HG03558 (cell line): ENCODE measurements at regions not wholly inside any gene's neighbourhood (a gene's known extent, or its start where the extent isn't known, plus 50 kb on each side); places are given as distances from the start of the nearest gene placed in this dataset.
"Not testable (repeated sequence)": the region's sequence is repeated elsewhere in the genome, so short reads cannot be mapped to it uniquely, and the experiment has no call there.

Source experiments
- ATAC-seq: cut with Tn5 transposase; IDR thresholded peaks from one replicate; pipeline ENCODE4 v1.9.1; 2021; ENCODE audit warnings: moderate number of reproducible peaks; ENCODE audit not compliant: unreplicated experiment; ENCODE audit errors: extremely low read depth

DNA sequence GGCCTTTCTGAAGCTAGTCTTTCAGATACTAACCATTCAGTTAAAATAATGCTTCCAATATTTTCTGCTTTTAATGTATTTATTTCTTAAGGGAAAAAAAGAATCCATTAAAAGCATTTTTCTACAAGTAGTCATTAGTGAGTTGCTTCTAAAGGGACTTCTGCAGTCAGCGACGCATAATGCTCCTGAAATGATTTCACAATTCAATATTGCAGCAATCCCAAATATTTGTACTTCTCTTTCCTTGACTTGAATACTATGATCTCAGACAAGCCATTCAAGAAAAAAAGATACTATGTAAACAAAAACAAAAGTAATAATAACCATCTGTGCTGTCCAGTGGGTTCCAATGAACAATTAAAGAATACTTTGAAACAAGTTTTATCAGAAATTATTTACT is 681.0 kb downstream of the DIPK2A start:
- no peak for ATAC-seq

DNA sequence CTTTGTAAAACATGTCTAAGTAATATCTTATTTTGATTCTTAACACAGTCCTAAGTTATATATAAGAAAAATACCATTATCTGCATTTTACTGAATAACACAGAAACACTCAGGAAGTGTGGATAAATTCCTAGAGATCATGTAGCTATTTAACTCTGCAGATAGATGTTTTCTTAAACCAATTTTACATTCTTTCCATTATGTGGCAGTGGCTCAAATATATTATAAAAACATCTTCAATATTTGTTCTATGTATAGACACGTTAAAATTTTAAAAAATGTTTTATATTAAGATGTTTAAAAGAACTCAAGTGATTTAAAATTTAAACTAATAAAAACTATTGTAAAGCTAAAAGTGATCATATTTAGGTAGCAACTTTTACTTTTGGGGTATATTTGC is 683.8 kb downstream of the DIPK2A start:
- ATAC-seq, result no peak

DNA sequence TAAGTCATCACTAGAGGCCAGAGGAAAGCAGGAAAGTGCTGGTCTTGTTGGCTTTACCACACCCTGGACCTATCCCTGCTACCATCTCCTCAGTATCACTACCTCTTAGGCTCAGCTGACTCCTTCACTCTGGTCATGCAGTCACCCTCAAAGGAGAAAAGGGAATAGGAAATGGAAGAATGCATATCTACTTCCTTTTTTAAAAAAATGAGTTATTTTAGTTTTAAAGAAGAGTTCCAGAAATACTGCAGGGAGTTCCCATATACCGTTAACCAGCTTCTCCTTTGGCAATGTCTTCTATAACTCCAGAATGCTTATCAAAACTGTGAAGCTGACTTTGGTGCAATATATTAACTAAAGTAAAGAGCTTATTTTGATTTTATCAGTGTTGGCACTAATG is 688.6 kb downstream of the DIPK2A start:
- no peak for ATAC-seq

DNA sequence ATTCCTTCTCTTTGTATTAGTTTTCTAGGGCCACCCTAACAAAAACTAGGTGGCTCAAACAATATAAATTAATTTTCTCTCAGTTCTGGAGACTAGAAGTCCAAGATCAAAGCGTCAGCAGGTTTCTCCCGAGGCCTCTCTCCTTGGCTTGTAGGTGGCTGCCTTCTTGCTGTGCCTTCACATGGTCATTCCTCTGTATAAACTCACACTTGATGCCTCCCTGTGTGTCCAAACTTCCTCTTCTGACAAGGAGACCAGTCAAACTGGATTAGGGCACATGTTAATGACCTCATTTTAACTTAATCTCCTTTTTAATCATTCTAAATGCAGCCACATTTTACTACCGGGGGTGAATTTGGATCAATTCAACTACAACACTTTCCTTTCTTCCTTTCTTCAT is 691.1 kb downstream of the DIPK2A start:
- no peak for ATAC-seq

DNA sequence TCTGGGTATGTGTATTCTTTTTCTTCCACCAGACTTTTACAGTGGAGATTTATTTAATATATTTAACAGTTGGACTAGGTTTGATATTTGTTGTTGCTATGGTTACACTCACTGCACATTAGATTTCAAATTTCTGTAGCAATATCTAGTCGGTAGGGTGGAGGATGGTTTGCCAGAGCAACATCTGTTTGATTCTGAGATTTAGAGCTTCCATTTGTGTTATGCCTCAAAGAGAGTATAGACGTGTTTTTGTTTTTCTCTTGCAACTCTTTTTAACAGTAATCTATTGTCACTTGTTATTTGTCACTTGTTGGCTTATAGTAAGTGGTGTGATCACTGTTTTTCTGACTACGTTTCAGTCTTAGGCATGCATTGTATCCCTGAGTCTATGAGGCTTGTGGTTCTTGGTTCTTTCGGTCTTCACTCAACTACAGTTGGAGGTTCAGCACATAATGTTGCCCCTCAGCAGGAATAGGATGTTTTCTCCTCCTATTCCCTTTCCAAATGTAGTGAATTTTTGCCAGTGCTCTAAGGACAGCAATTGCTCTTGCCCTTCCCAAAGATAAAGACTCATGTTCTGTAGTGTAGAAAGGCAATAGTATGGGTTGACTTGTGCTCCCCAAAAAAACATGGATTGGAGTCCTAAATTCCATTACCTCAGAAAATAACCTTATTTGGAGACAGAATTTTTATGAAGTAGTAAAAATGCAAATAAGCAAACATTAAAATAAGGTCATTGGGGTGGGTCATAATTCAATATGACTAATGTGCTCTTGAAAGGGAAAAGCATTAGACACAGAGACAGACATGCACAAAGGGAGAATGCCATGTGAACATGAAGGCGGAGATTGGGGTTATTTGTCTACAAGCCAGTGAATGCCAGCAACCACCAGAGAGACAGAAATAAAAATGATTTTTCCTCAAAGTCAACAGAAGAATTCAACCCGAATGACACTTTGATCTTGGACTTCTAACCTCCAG is 692.1 kb downstream of the DIPK2A start:
- ATAC-seq, result no peak

DNA sequence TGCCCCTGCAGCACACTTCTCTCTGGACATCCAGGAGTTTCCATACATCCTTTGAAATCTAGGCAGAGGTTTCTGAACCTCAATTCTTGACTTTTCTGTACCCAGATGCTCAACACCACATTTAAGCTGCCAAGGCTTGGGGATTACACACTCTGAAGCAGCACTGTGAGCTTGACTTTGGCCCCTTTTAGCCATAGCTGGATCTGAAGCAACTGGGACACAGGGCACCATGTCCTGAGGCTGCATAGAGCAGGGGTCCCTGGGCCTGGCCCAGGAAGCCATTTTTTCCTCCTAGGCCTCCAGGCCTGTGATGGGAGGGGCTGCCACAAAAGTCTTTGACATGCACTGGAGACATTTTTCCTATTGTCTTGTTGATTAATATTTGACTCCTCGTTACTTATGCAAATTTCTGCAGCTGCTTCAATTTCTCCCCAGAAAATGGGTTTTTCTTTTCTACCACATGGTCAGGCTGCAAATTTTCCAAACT is 694.0 kb downstream of the DIPK2A start:
- ATAC-seq, result no peak

DNA sequence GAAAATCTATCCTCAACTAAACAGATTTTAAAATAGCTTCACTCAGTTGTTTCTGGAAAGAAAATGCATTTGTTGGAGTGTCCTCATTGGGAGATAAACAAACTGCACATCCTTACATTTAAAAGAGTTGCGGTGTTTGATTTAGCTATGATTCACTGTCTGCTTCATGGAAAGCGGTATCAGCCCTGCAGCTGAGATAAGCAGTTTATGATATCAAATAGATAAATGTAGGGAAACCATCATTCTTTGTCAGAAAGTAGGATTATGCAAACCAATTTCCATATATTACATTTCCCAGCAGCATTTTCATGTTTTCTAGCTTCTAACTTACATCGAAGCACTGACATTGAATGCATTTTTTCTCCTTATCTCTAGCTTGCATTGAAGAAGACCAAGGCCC is 698.9 kb downstream of the DIPK2A start:
- ATAC-seq, result no peak

DNA sequence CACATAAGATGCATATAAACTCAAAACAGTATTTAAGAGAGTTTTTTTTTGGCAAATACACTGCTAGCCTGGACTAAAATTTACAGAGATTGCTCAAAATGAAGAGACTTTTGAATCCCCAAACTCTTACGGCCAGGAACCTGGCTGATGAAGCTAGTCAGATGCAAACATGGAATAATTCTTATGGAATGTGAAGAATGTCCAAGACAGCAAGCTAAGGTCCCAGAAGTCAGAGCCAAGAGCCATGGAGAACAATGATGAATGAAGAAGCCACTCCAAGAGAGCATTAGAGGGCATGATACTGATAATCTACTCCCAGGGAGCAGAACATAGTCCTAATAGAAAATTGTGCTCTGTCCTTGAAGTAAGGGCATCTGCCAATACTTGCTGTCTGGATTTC is 705.5 kb downstream of the DIPK2A start:
- no peak for ATAC-seq

DNA sequence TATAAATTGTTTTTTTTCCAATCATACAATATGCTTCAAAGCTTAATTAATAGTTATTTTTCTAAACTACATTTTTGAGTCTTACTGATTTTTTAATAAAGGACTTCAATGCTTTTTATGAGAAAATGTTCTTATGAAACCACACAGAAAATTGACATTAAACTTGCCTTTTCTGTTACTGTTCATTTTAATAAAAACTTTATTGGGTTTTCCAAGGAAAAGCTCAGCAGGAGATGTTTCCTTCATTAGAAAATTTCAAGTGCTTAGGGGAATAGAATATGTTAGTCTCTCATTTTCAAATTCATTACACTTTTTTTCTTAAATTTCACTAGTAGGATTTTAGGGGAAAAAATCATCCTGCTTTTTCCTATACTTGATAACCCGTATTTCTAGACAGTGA is 711.4 kb downstream of the DIPK2A start:
- ATAC-seq, result no peak

DNA sequence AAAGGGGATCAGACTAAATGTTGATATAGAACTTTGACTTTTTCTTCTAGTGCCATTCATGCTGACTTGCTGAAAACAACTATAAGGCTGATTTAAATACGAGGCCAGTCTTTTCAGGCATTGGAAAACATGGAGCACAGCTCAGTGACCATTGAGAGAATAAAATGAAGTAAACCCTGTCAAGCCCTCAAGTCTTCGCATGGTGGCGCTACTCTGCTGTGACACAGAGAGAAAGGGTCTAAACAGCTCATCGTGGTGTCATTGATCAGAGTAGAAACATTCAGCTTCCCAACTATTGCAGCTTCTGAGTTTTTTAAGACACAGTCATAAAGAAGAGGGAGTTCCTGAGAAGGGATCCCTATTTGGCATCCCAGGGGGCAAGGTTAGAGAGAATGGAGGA is 716.2 kb downstream of the DIPK2A start:
- no peak for ATAC-seq

DNA sequence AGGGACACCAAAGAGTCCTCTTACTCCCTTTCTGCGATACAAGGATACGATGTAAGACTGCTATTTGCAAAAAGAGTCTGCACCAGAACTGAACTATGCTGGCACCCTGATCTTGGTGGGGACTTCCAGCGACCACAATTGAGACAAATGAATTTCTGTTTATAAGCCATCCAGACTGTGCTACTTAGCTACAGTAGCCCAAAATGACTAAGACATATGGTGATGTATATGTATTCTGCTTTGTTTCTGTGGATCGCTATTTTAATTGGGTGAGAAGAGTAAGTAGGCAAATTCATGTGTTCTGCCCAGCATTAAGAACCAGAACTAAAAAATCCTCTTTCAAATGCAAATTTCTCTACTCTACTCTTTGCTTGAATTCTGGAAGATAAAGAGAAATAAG is 720.9 kb downstream of the DIPK2A start:
- ATAC-seq, result no peak

DNA sequence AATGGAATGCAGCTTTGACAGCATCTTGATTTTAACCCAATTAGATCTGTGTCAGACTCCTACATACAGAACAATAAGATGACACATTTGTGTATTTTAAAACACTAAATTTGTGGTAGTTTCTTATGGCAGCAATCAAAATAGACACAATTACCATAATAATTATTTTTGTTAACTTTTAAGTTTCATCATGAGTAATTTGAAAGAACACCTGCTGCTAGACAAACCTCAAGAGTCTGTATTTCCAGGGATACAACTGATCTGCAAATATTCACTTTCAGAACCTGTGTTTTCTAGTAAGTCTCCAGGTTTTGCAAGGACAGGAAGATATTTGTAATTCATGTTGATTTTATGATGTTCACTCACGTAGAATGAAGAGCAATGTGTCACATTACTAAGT is 736.8 kb downstream of the DIPK2A start:
- no peak for ATAC-seq

DNA sequence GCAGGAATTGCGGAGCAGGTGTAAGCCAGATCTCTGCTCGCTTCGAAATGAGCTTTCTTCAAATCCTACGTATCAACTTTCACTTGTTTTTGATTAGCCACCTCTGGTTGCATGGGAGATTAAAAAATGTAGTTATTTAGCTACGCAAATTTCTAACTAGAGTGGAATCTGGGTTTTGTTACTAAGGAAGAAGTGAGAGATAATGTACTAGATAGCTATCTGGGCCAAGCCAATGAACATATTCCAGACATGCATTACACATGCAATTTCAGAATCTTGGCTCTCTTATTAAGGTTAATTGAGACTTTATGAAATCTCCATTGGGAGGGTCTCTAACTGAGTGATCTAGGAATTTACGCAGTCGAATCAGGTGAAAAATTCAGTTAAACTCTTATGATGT is 765.7 kb downstream of the DIPK2A start:
- no peak for ATAC-seq

DNA sequence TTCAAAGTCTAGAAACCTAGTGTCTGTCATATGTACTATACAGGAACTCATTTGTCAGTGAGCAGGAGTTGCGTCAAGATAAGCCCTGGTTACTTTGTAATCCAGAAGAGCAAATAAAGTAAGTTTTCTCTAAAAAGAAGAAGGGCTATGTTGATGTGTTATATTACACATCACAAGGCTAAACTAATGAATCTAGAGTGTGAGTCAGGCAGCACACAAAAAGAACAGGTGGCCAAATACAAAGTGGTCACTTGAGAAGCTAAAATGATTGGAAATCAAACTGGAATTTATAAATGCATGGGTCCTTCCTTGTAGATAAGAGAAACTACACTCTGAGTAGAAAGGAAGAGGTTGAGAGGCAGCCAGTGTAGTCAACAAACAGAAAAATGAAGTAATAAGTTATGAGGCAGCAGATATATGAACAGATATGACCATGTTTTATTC is 771.6 kb downstream of the DIPK2A start:
- no peak for ATAC-seq

DNA sequence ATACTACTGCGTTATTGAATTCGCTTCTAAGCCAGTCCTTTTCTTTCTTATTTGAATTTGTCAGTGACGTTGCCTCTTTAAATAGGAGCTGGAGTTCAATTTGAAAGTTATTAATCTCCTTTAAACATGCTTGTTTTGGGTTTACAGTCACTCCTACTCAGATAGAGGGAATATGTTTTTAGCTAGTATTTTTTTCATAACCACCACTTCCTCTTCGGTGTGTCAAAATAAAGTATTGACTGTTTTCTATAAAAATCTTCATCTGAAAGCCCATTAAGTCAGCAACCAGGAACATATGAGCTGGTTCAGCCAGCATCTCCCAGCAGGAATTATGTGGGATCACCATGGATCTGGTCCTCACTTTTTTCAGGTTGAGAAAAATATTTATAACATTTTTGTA is 772.9 kb downstream of the DIPK2A start:
- ATAC-seq, result no peak

DNA sequence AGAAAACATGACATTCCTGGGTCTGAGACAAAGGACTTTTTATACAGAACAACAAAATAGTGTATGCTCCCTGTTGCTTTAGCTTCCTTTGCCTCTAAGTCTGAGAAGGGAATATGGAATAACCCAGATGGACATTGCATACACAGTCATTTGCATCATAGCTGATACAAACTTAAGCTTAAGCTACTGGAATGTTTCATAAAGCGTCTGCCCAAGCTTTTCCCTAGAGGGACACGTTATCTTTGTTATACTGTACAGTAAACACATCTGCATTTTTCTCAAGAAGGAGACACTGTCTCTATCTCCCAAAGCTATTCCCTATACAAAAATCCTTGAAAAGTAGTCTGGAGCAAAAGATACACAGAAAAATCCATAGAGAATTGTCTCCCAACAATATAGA is 775.0 kb downstream of the DIPK2A start:
- ATAC-seq, result no peak

DNA sequence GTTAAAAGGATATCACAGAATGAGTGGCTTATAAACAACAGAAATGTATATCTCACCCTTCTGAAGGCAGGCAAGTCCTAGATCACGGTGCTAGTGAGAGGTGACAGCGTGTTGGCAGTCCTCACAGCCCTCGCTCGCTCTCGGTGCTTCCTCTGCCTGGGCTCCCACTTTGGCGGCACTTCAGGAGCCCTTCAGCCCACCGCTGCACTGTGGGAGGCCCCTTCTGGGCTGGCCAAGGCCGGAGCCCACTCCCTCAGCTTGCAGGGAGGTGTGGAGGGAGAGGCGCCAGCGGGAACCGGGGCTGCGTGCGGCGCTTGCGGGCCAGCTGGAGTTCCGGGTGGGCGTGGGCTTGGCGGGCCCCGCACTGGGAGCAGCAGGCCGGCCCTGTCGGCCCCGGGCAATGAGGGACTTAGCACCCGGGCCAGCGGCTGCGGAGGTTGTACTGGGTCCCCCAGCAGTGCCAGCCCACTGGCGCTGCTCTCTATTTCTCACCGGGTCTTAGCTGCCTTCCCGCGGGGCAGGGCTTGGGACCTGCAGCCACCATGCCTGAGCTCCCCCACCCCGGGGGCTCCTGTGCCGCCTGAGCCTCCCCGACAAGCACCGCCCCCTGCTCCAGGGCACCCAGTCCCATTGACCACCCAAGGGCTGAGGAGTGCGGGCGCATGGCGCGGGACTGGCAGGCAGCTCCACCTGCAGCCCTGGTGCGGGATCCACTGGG is 778.1 kb downstream of the DIPK2A start:
- ATAC-seq, result not testable (repeated sequence)

DNA sequence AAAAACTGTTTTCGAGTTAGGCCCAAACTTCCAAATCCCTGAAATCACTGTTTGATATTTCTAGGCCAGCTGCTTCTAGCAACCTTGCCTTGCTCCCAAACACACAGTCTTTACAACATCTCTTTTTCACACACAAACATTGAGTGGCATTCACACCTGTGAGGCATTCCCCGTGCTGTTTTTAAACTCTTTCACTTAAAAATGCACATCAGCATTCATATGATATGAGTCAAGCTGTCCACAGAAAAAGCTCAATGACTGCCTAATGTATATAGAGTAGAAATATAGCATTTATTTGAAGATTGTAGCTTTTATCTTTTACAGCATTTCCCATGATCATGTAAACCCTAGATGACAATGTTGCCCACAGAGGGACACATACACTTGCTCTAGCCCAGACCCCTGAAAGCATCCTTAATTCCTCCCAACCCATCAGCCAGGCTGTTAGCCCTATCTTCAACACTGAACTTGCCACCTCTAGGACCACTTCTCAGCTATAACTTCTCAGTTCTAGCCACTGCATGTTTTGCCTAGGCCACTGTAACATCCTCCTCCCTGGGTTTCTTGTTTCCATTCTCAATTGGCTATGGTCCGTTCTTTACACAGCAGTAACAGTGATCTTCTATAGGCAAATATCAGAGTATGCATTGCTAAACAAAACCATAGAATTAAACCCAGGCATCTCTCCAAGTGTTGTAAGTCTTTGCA is 782.6 kb downstream of the DIPK2A start:
- no peak for ATAC-seq

DNA sequence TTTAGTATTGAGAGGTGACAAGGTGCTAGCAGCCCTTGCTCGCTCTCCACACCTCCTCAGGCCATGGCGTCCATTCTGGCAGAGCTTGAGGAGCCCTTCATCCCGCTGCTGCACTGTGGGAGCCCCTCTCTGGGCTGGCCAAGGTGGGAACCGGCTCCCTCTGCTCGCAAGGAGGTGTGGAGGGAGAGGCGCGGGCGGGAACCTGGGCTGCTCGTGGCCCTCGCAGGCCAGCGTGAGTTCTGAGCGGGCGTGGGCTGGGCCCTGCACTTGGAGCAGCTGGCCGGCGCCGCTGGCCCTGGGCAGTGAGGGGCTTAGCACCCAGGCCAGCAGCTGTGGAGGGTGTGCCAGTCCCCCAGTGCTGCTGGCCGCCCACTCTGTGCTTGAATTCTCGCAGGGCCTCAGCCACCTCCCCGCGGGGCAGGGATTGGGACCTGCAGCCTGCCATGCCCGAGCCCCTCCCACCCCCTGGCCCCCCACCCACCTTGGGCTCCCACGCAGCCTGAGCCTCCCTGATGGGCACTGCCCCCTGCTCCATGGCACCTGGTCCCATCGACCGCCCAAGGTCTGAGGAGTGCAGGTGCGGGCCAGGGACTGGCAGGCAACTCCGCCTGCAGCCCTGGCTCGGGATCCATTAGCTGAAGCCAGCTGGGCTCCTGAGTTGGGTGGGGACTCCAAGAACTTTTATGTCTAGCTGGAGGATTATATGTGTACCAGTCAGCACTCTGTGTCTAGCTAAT is 785.2 kb downstream of the DIPK2A start:
- no peak for ATAC-seq

DNA sequence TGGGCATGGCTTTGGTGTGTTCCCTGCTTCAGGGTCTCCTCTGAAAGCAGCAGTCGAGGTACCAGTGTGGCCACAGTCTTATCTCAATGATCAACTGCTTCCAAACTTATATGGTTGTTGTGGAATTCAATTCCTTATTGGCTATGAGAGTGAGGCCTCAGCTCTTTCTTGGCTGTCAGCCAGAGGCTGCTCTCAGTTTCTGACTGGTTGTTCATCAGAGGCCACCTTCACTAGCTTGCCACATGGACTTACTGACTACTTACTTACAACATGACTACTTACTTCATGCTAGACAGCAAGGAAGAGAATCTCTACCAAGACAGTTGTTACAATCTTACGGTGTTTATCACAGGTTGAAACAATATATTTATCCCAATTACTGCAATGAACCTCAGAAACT is 789.2 kb downstream of the DIPK2A start:
- no peak for ATAC-seq
